DOHH2 (cell line): ENCODE measurements at regions not wholly inside any gene's neighbourhood (a gene's known extent, or its start where the extent isn't known, plus 50 kb on each side); places are given as distances from the start of the nearest gene placed in this dataset.

ENCODE experiments used
- H3F3A ChIP-seq: fragments of 200-600 bp; sonication (generic), shearing (Covaris generic); 2 replicates; pipeline ENCODE4 v1.6.0; 2016; ENCODE audit warnings: antibody characterized with exemption, mild to moderate bottlenecking; ENCODE audit not compliant: control insufficient read depth, insufficient read depth
- H3K27ac ChIP-seq: fragments of 200-600 bp; sonication (generic); 2 replicates; pipeline ENCODE4 v1.5.1; 2014; ENCODE audit warnings: low read depth, mild to moderate bottlenecking, low read length, moderate library complexity
- H3K27me3 ChIP-seq: fragments of 200-600 bp; sonication (generic); 2 replicates; pipeline ENCODE4 v1.6.1; 2014; ENCODE audit warnings: mild to moderate bottlenecking, low read length, mixed read lengths; ENCODE audit not compliant: control insufficient read depth
- H3K36me3 ChIP-seq: fragments of 200-600 bp; sonication (generic); 2 replicates; pipeline ENCODE4 v1.6.1; 2014; ENCODE audit warnings: mild to moderate bottlenecking, low read length, moderate library complexity, mixed read lengths; ENCODE audit not compliant: control insufficient read depth
- H3K4me1 ChIP-seq: fragments of 200-600 bp; sonication (generic); 2 replicates; pipeline ENCODE4 v1.6.1; 2014; ENCODE audit warnings: mild to moderate bottlenecking, low read length, mixed read lengths; ENCODE audit not compliant: control insufficient read depth
- H3K4me2 ChIP-seq: fragments of 200-600 bp; sonication (generic); 2 replicates; pipeline ENCODE4 v1.6.0; 2014; ENCODE audit warnings: mild to moderate bottlenecking, low read length, moderate library complexity
- H3K4me3 ChIP-seq: fragments of 200-600 bp; sonication (generic); 2 replicates; pipeline ENCODE4 v1.5.1; 2014; ENCODE audit warnings: mild to moderate bottlenecking, low read length, mixed read lengths
- H3K79me2 ChIP-seq: fragments of 200-600 bp; sonication (generic); 2 replicates; pipeline ENCODE4 v1.6.1; 2014; ENCODE audit warnings: mild to moderate bottlenecking, low read length, mixed read lengths; ENCODE audit not compliant: control insufficient read depth
- H3K9me2 ChIP-seq: fragments of 200-600 bp; sonication (generic); replicated peaks from 2 replicates; pipeline ENCODE4 v1.6.1; 2014; ENCODE audit warnings: mild to moderate bottlenecking, low read length, mixed read lengths; ENCODE audit not compliant: control insufficient read depth
- H3K9me3 ChIP-seq: fragments of 200-600 bp; sonication (generic); 2 replicates; pipeline ENCODE4 v1.6.1; 2014; ENCODE audit warnings: antibody characterized with exemption, low read length, mixed read lengths; ENCODE audit not compliant: control insufficient read depth, insufficient read depth
- H4K20me1 ChIP-seq: fragments of 200-600 bp; sonication (generic); 2 replicates; pipeline ENCODE4 v1.6.0; 2014; ENCODE audit warnings: low read depth, mild to moderate bottlenecking, antibody characterized with exemption, low read length, moderate library complexity; ENCODE audit not compliant: control insufficient read depth, insufficient read depth
- CTCF ChIP-seq: fragments of 200-600 bp; sonication (generic); IDR thresholded peaks from one replicate; pipeline ENCODE4 v1.5.1; 2014; ENCODE audit warnings: antibody characterized with exemption, mild to moderate bottlenecking, low read depth, low read length; ENCODE audit not compliant: poor library complexity, severe bottlenecking
- EZH2phosphoT487 ChIP-seq: fragments of 200-600 bp; sonication (generic); IDR thresholded peaks from 2 replicates; pipeline ENCODE4 v1.6.1; 2017; ENCODE audit warnings: borderline replicate concordance, mild to moderate bottlenecking, antibody characterized with exemption, low read length, moderate library complexity, mixed read lengths

DNA sequence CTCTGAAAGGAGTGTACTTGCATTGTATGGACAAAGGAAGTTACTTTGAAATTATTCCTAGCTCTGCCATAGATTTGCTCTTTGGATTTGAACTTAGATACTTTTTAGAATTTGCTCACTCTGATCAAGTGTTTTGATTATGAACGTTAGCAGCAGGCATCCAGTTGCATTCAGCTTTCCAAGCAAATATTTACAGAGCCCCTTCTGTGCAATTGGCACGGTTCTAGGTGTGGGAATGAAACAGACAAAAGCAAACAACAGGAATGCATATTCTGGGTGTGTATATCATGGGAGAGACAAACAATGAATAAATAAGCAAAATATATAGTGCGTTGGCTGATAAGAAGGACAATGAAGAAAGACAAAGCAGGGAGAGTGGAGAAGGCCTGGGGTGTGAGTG, 125.5 kb upstream of the ADAMTS9 start:
- TF ChIP-seq CTCF = no peak
- no peak for TF ChIP-seq EZH2phosphoT487
- Histone ChIP-seq H3K4me1 (no peaks in the 10 kb centered on the region), H3K79me2 (no peaks in the 10 kb centered on the region), H3K27me3 (no peaks in the 10 kb centered on the region), H3K4me2 (no peak overlapping the region), H3K36me3 (no peaks in the 10 kb centered on the region), H3F3A (no peaks in the 10 kb centered on the region), H4K20me1 (no peaks in the 10 kb centered on the region), H3K9me3 (no peaks in the 10 kb centered on the region; the same call in 1 of the 2 replicates), H3K27ac (no peak overlapping the region), H3K4me3 (no peak overlapping the region), H3K9me2 (no peaks in the 10 kb centered on the region)

DNA sequence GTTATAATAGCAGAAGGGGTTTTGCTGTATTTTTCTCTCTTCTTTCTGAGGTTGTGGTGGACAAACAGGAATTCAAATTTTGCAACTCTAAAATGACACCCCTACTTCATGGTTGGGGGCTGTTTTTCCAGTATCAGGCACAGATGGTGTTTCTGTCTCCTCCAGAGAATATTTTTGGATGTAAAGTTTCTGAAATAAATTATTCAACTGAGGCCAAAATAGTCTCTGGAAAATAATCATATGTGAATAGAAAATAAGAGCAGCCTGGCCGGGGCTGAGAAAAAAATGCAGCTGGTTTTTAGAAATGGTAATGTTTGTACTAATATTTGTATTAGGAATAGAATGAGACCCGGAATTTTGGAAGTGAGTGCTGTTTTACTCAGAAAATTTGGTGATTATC, 121.3 kb upstream of the ADAMTS9 start:
- Histone ChIP-seq H3K27ac (no peak overlapping the region), H3K36me3 (no peaks in the 10 kb centered on the region)

GRCh38 chr3:64808061-64808460, 120.3 kb upstream of the ADAMTS9 start:
- Histone ChIP-seq H3K79me2 (no peaks in the 10 kb centered on the region), H3K27ac (no peak overlapping the region), H3K36me3 (no peaks in the 10 kb centered on the region), H3K4me2 (no peak overlapping the region), H3K4me1 (no peaks in the 10 kb centered on the region), H4K20me1 (no peaks in the 10 kb centered on the region), H3K4me3 (no peak overlapping the region), H3K9me2 (no peaks in the 10 kb centered on the region), H3K27me3 (no peaks in the 10 kb centered on the region), H3F3A (no peaks in the 10 kb centered on the region), H3K9me3 (no peaks in the 10 kb centered on the region)
- TF ChIP-seq CTCF = no peak
- TF ChIP-seq EZH2phosphoT487 = no peak

More for the DNA sequence above, 121.3 kb upstream of the ADAMTS9 start:
- no peak for TF ChIP-seq EZH2phosphoT487
- TF ChIP-seq CTCF = no peak
- Histone ChIP-seq H3K4me3 (no peak overlapping the region), H3K79me2 (no peaks in the 10 kb centered on the region), H3K9me3 (no peaks in the 10 kb centered on the region), H3K4me2 (no peak overlapping the region), H3K4me1 (no peaks in the 10 kb centered on the region), H3F3A (no peaks in the 10 kb centered on the region), H3K27me3 (no peaks in the 10 kb centered on the region), H4K20me1 (no peaks in the 10 kb centered on the region), H3K9me2 (no peaks in the 10 kb centered on the region)
